ENCODE measurements at regions not wholly inside any gene's neighbourhood (a gene's known extent, or its start where the extent isn't known, plus 50 kb on each side); places are given as distances from the start of the nearest gene placed in this dataset.

DNA sequence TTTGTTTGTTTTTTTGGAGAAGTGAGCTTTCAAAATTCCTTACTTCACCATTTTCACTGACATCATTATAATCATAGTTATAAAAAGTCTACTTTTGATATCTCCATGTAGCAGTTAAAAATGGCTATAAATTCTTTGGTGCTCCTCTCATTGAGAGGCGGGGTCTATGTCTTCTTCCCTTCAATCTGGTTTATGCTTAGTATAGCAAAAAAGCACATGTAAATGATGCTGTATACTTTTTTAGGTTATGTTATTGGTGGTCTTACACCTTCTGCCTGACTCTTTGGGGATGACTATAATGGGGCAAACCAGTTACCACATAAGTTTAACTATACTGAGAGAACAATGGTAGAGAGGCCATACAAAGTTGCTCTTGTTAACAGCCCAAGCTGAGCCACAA lies 289.6 kb downstream of the EPM2A start:
- Histone ChIP-seq H3K14ac (ENCODE audit: insufficient read length) (no peak overlapping the region), H3K4me3 (ENCODE audit: extremely low read depth in 1 of 4, insufficient read depth in 2 of 4, low read depth in 3 of 4, low read length in 4 of 4) (no peak overlapping the region), H3K27ac (ENCODE audit: low read depth, low read length) (no peak overlapping the region), H3K23me2 (ENCODE audit: low read depth, low read length) (no peaks in the 10 kb centered on the region), H2BK15ac (ENCODE audit: low read length) (no peak overlapping the region), H2BK5ac (ENCODE audit: low read depth, low read length) (no peak overlapping the region), H3K36me3 (ENCODE audit: control insufficient read depth in 2 of 4, insufficient read depth in 4 of 4, low read length in 3 of 4) (no peaks in the 10 kb centered on the region; a peak in 1 of 8 replicates), H2BK120ac (replicated peaks; ENCODE audit: low read depth, low read length) (no peak overlapping the region), H4K8ac (ENCODE audit: extremely low read depth, insufficient read depth, low read length) (no peak overlapping the region), H3K9me3 (ENCODE audit: insufficient read depth in 2 of 2, low read depth in 1 of 2, low read length in 1 of 2) (peaks cover 26 to 29% of the 10 kb centered on the region in 2 experiments), H2BK20ac (ENCODE audit: low read length) (no peak overlapping the region), H4K20me1 (replicated peaks in 1 of 2; ENCODE audit: control insufficient read depth in 1 of 2, insufficient read depth in 2 of 2, low read length in 2 of 2) (no peaks in the 10 kb centered on the region), H3K4me1 (replicated peaks in 1 of 4; ENCODE audit: control insufficient read depth in 3 of 4, insufficient read depth in 4 of 4, low read length in 3 of 4) (no peaks in the 10 kb centered on the region), H3K27me3 (replicated peaks in 1 of 4; ENCODE audit: control insufficient read depth in 3 of 4, extremely low read depth in 1 of 4, insufficient read depth in 3 of 4, low read length in 3 of 4) (no peaks in the 10 kb centered on the region), H3K23ac (ENCODE audit: insufficient read length) (no peak overlapping the region), H3K4ac (replicated peaks; ENCODE audit: insufficient read length, low read depth, low read length) (no peak overlapping the region), H3K56ac (replicated peaks; ENCODE audit: insufficient read length, low read depth, low read length) (no peak overlapping the region), H4K5ac (ENCODE audit: insufficient read length, low read depth, low read length) (no peak overlapping the region), H3K79me1 (ENCODE audit: low read depth, low read length) (no peaks in the 10 kb centered on the region), H3K4me2 (ENCODE audit: insufficient read depth in 1 of 2, low read depth in 2 of 2, low read length in 2 of 2) (no peak overlapping the region), H3K79me2 (ENCODE audit: control insufficient read depth in 1 of 2, insufficient read depth in 2 of 2, low read length in 2 of 2) (no peaks in the 10 kb centered on the region), H2AFZ (ENCODE audit: low read length) (no peak overlapping the region), H3K9ac (replicated peaks in 1 of 4; ENCODE audit: extremely low read depth in 1 of 4, low read depth in 3 of 4, low read length in 3 of 4) (no peak overlapping the region), H4K91ac (replicated peaks; ENCODE audit: insufficient read length, low read length) (no peak overlapping the region), H3K18ac (ENCODE audit: extremely low read depth, low read length) (no peak overlapping the region), H2BK12ac (ENCODE audit: low read depth, low read length) (no peak overlapping the region), H2AK5ac (ENCODE audit: low read depth, low read length) (no peak overlapping the region)
- 82% methylated on average over 1 of the region's 1 CpG; no CpG with 5 or more reads in 1 of the 2 experiments for WGBS, 2 experiments (ENCODE audit: extremely low coverage in 1 of 2, insufficient coverage in 1 of 2, insufficient read length in 1 of 2, insufficient replicate concordance in 2 of 2, low coverage in 1 of 2, low lambda C conversion rate in 2 of 2, missing lambda C conversion rate in 1 of 2)
- CTCF ChIA-PET (ENCODE audit: partially characterized antibody): interaction anchor here (0.6 kb wide), 1 partner anchor 296 kb away, joined by 3 read pairs; no protein-coding TSS in a partner anchor
- POLR2A ChIA-PET (ENCODE audit: partially characterized antibody): no interaction called here
- DNase-seq (ENCODE audit: low read depth in 1 of 2, low spot score in 2 of 2) (no peak), FAIRE-seq (no peak)
- TF ChIP-seq CBX5 (IDR thresholded peaks at IDR 0.05; ENCODE audit: low read depth, low read length): no peak
- no peak for TF ChIP-seq RXRA (IDR thresholded peaks at IDR 0.05; ENCODE audit: insufficient read depth, low read depth, low read length)
- no peak for TF ChIP-seq JUND (IDR thresholded peaks at IDR 0.05; ENCODE audit: low read length)
- TF ChIP-seq CREB1 (IDR thresholded peaks at IDR 0.05): no peak
- no peak for TF ChIP-seq SIRT6 (IDR thresholded peaks at IDR 0.05; ENCODE audit: low read length)
- no peak for TF ChIP-seq MAFK (IDR thresholded peaks at IDR 0.05; ENCODE audit: low read depth, low read length)
- no peak for TF ChIP-seq JUN (IDR thresholded peaks at IDR 0.05; ENCODE audit: low read depth, low read length)
- TF ChIP-seq CTBP2 (IDR thresholded peaks at IDR 0.05; ENCODE audit: borderline replicate concordance, insufficient read depth, insufficient read length, low read length): no peak
- no peak for TF ChIP-seq SP4 (IDR thresholded peaks at IDR 0.05; ENCODE audit: low read length)
- TF ChIP-seq POLR2A (IDR thresholded peaks at IDR 0.05; ENCODE audit: control extremely low read depth in 1 of 2, low read depth in 2 of 2, low read length in 2 of 2): no peak

All from H1 (cell line).